GM12891 (cell line): ENCODE measurements at regions not wholly inside any gene's neighbourhood (a gene's known extent, or its start where the extent isn't known, plus 50 kb on each side); places are given as distances from the start of the nearest gene placed in this dataset.
A peak's percentile ranks its signal among the peaks of the same experiment; 100 is the strongest.
"Not testable (repeated sequence)": the region's sequence is repeated elsewhere in the genome, so short reads cannot be mapped to it uniquely, and the experiment has no call there.

Experiments
- DNase-seq: peaks from one replicate; pipeline ENCODE4 v3.0.0; 2011; ENCODE audit warnings: low spot score; ENCODE audit not compliant: insufficient read length
- FAIRE-seq: peaks from 2 replicates; lab custom pipeline; 2011; peaks lifted over from hg19 to GRCh38; lab: Jason Lieb, UNC
- PAX5 ChIP-seq: IDR thresholded peaks from 2 replicates; pipeline ENCODE4 v1.6.1; 2011; ENCODE audit warnings: low read length, moderate library complexity, mild to moderate bottlenecking; ENCODE audit not compliant: insufficient read depth, severe bottlenecking
- POLR2A ChIP-seq: IDR thresholded peaks from 2 replicates; pipeline ENCODE4 v1.6.1; 2011; ENCODE audit warnings: low read depth, low read length, control low read depth
- POLR2AphosphoS5 ChIP-seq: IDR thresholded peaks from 2 replicates; pipeline ENCODE4 v1.6.1; 2011; ENCODE audit warnings: low read depth, low read length, control low read depth
- POU2F2 ChIP-seq: IDR thresholded peaks from 2 replicates; pipeline ENCODE4 v1.6.1; 2011; ENCODE audit warnings: low read depth, mild to moderate bottlenecking, control low read depth, low read length, moderate library complexity
- SPI1 ChIP-seq: IDR thresholded peaks from 2 replicates; pipeline ENCODE4 v1.6.1; 2011; ENCODE audit warnings: low read depth, low read length, control low read depth
- TAF1 ChIP-seq: IDR thresholded peaks from 2 replicates; pipeline ENCODE4 v1.6.1; 2011; ENCODE audit warnings: low read depth, low read length, control low read depth

DNA sequence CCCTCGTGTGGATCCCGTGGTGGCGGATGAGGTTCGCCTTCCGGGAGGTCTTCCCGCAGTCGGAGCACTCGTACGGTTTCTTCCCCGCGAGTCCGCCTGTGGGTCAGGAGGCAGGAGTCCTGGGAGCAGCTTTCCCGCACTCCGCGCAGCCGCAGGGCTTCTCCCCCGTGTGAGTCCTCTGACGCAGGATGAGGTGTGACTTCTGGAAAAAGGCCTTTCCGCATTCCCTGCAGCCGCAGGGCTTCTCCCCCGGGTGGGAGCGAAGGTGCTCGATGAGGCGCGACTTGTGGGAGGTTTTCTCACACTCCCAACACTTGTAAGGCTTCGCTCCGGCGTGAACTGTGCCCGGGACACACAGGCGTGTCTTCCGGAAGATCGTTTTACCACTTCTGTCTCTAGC lies 68.8 kb upstream of the WIPI2 start:
- not testable (repeated sequence) for FAIRE-seq, DNase-seq

DNA sequence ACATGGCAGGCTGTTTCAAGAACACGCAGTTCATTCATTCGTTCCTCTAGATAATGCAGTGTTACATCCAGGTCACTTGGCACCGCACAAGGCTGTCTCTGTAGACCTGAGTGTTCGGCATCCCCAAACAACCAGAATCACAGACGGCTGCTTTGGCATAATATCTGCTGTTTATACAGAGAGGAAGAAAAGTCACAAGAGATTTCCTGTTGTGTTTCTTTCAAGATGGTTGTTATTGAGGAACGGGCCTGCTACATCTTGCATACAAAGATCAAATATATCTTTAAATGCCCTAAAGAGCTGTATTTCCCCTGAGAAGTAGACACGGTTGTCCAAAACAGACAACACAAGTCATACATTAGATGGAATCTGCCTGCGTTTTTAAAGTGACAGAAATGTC lies 58.8 kb upstream of the WIPI2 start:
- not testable (repeated sequence) for DNase-seq, FAIRE-seq

DNA sequence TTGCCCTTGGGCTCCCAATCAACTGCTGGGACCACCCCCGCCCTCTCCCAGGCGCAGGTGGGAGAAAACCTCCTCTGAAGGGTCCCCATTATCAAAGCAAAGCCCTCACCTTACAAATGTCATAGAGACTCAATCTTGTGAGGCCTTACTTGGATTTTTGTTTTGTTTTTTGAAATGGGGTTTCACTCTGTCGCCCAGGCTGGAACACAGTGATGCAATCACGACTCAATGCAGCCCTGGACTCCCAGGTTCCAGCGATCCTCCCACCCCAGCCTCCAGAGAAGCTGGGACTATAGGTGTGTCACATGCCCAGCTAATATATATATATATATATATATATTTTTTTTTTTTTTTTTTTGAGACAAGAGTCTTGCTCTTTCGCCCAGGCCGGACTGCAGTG lies 57.5 kb upstream of the WIPI2 start:
- TF ChIP-seq TAF1 = no peak
- TF ChIP-seq POU2F2 = no peak
- no peak for TF ChIP-seq POLR2AphosphoS5
- no peak for TF ChIP-seq SPI1
- no peak for TF ChIP-seq PAX5
- TF ChIP-seq POLR2A = no peak
- no peak for DNase-seq
- no peak for FAIRE-seq

DNA sequence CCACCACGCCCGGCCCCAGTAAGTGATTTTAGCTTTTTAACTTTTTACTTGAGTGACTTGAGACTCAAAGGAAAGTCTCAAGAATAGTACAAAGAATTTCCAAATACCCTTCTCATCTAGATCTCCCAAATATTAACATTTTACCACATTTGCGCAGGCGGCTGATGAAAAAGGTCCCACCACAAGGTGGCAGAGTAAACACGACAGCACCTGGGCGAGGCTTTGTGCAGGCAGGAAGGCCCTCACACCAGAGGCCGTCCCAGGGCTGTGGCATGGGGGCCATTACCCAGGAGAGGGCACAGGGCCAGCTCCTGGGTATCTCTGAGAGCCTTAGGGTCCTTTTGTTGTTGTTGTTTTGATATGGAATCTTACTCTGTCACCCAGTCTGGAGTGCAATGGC lies 50.0 kb upstream of the WIPI2 start:
- DNase-seq = no peak
- FAIRE-seq = peak; percentile 48

More for the DNA sequence above, 50.0 kb upstream of the WIPI2 start:
- TF ChIP-seq POU2F2 (no peak), POLR2A (no peak), TAF1 (no peak), SPI1 (no peak), PAX5 (no peak), POLR2AphosphoS5 (no peak)
